ENCODE measurements at regions not wholly inside any gene's neighbourhood (a gene's known extent, or its start where the extent isn't known, plus 50 kb on each side); places are given as distances from the start of the nearest gene placed in this dataset.

GRCh38 chr4:125663896-125664767 lies 349.4 kb downstream of the FAT4 start:
- no peaks in the 10 kb centered on the region for H4K20me1 ChIP-seq
- H3K4me3 ChIP-seq: no peak overlapping the region
- H3K9ac ChIP-seq: no peak overlapping the region
- H3K27ac ChIP-seq: no peak overlapping the region
- no peaks in the 10 kb centered on the region for H3K4me1 ChIP-seq
- H3K4me2 ChIP-seq: no peak overlapping the region
- H3K9me3 ChIP-seq: no peaks in the 10 kb centered on the region
- TF ChIP-seq Cebpa-rat (IDR thresholded peaks at IDR 0.05): no peak
- H3K27me3 ChIP-seq: no peaks in the 10 kb centered on the region
- H3K36me3 ChIP-seq: no peaks in the 10 kb centered on the region

- H3K9ac ChIP-seq: no peak overlapping the region
- no peaks in the 10 kb centered on the region for H4K20me1 ChIP-seq
- H3K4me2 ChIP-seq: no peak overlapping the region
- H3K36me3 ChIP-seq: no peaks in the 10 kb centered on the region
- no peaks in the 10 kb centered on the region for H3K27me3 ChIP-seq
- H3K9me3 ChIP-seq: no peaks in the 10 kb centered on the region
- no peaks in the 10 kb centered on the region for H3K4me1 ChIP-seq
- no peak overlapping the region for H3K27ac ChIP-seq
- no peak for TF ChIP-seq Cebpa-rat (IDR thresholded peaks at IDR 0.05)
- H3K4me3 ChIP-seq: no peak overlapping the region
These were observed 351.9 kb downstream of the FAT4 start for GRCh38 chr4:125666635-125667034.

GRCh38 chr4:125676156-125676555 lies 361.4 kb downstream of the FAT4 start:
- Histone ChIP-seq H3K27me3 (no peaks in the 10 kb centered on the region), H3K27ac (no peak overlapping the region), H3K4me2 (no peak overlapping the region), H3K9ac (no peak overlapping the region), H3K36me3 (no peaks in the 10 kb centered on the region), H3K4me1 (no peaks in the 10 kb centered on the region), H4K20me1 (no peaks in the 10 kb centered on the region), H3K4me3 (no peak overlapping the region), H3K9me3 (no peaks in the 10 kb centered on the region)
- TF ChIP-seq Cebpa-rat (IDR thresholded peaks at IDR 0.05): no peak

GRCh38 chr4:125676583-125676982 lies 361.8 kb downstream of the FAT4 start:
- Histone ChIP-seq H3K27ac (no peak overlapping the region), H3K36me3 (no peaks in the 10 kb centered on the region), H3K9me3 (no peaks in the 10 kb centered on the region), H3K4me1 (no peaks in the 10 kb centered on the region), H3K27me3 (no peaks in the 10 kb centered on the region), H4K20me1 (no peaks in the 10 kb centered on the region), H3K4me3 (no peak overlapping the region), H3K9ac (no peak overlapping the region), H3K4me2 (no peak overlapping the region)
- no peak for TF ChIP-seq Cebpa-rat (IDR thresholded peaks at IDR 0.05)

- TF ChIP-seq Cebpa-rat (IDR thresholded peaks at IDR 0.05): no peak
- H3K4me3 ChIP-seq: no peak overlapping the region
- no peak overlapping the region for H3K9ac ChIP-seq
- no peaks in the 10 kb centered on the region for H3K4me1 ChIP-seq
- H3K27ac ChIP-seq: no peak overlapping the region
- H3K27me3 ChIP-seq: no peaks in the 10 kb centered on the region
- no peaks in the 10 kb centered on the region for H4K20me1 ChIP-seq
- H3K36me3 ChIP-seq: no peaks in the 10 kb centered on the region
- H3K4me2 ChIP-seq: no peak overlapping the region
- no peaks in the 10 kb centered on the region for H3K9me3 ChIP-seq
These were observed 363.0 kb downstream of the FAT4 start for GRCh38 chr4:125677665-125678307.

- Histone ChIP-seq H3K9ac (no peak overlapping the region), H3K4me1 (no peaks in the 10 kb centered on the region), H3K4me2 (no peak overlapping the region)
These were observed 365.2 kb downstream of the FAT4 start for GRCh38 chr4:125679989-125680388.

GRCh38 chr4:125681240-125681639 lies 366.5 kb downstream of the FAT4 start:
- TF ChIP-seq Cebpa-rat (IDR thresholded peaks at IDR 0.05): no peak
- Histone ChIP-seq H3K4me1 (no peaks in the 10 kb centered on the region), H4K20me1 (no peaks in the 10 kb centered on the region), H3K4me3 (no peak overlapping the region), H3K9me3 (no peaks in the 10 kb centered on the region), H3K27ac (no peak overlapping the region), H3K4me2 (no peak overlapping the region), H3K36me3 (no peaks in the 10 kb centered on the region), H3K27me3 (no peaks in the 10 kb centered on the region), H3K9ac (no peak overlapping the region)

More at GRCh38 chr4:125679989-125680388, 365.2 kb downstream of the FAT4 start:
- Histone ChIP-seq H3K36me3 (no peaks in the 10 kb centered on the region), H3K9me3 (no peaks in the 10 kb centered on the region), H4K20me1 (no peaks in the 10 kb centered on the region), H3K4me3 (no peak overlapping the region), H3K27ac (no peak overlapping the region), H3K27me3 (no peaks in the 10 kb centered on the region)
- TF ChIP-seq Cebpa-rat (IDR thresholded peaks at IDR 0.05): no peak

- H4K20me1 ChIP-seq: no peaks in the 10 kb centered on the region
- no peaks in the 10 kb centered on the region for H3K36me3 ChIP-seq
- no peaks in the 10 kb centered on the region for H3K27me3 ChIP-seq
- H3K9me3 ChIP-seq: no peaks in the 10 kb centered on the region
- H3K9ac ChIP-seq: no peak overlapping the region
- no peak for TF ChIP-seq Cebpa-rat (IDR thresholded peaks at IDR 0.05)
- no peak overlapping the region for H3K4me3 ChIP-seq
- no peaks in the 10 kb centered on the region for H3K4me1 ChIP-seq
- no peak overlapping the region for H3K4me2 ChIP-seq
- no peak overlapping the region for H3K27ac ChIP-seq
These were observed 368.0 kb downstream of the FAT4 start for GRCh38 chr4:125682730-125683129.

GRCh38 chr4:125688841-125689240 lies 374.1 kb downstream of the FAT4 start:
- H3K36me3 ChIP-seq: no peaks in the 10 kb centered on the region
- H3K9me3 ChIP-seq: no peaks in the 10 kb centered on the region
- no peak for TF ChIP-seq Cebpa-rat (IDR thresholded peaks at IDR 0.05)
- no peaks in the 10 kb centered on the region for H3K27me3 ChIP-seq
- no peak overlapping the region for H3K27ac ChIP-seq
- H3K9ac ChIP-seq: no peak overlapping the region
- no peak overlapping the region for H3K4me3 ChIP-seq
- H3K4me1 ChIP-seq: no peaks in the 10 kb centered on the region
- H4K20me1 ChIP-seq: no peaks in the 10 kb centered on the region
- H3K4me2 ChIP-seq: no peak overlapping the region

GRCh38 chr4:125689805-125690204 lies 375.1 kb downstream of the FAT4 start:
- Histone ChIP-seq H3K27ac (no peak overlapping the region), H3K4me3 (no peak overlapping the region), H3K9me3 (no peaks in the 10 kb centered on the region), H3K36me3 (no peaks in the 10 kb centered on the region), H3K9ac (no peak overlapping the region), H4K20me1 (no peaks in the 10 kb centered on the region), H3K4me1 (no peaks in the 10 kb centered on the region), H3K4me2 (no peak overlapping the region), H3K27me3 (no peaks in the 10 kb centered on the region)
- TF ChIP-seq Cebpa-rat (IDR thresholded peaks at IDR 0.05): no peak

Data from BLaER1 (cell line).